ENCODE measurements at regions not wholly inside any gene's neighbourhood (a gene's known extent, or its start where the extent isn't known, plus 50 kb on each side); places are given as distances from the start of the nearest gene placed in this dataset.

DNA sequence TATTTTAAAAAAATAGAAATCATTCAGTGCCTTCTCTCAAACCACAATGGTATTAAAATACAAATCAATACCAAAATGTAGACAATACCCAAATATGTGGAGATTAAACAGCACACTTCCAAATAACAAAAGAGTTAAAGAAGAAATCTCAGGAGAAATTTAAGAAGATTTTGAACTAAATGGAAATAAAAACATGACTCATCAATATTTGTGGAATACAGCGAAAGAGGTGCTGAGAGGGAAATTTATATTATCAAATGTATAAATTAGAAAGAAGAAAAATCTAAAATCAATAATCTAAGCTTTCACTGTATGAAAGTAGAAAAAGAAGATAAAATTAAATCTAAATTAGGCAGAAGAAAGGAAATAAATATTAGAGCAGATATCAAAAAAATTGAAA, 233.1 kb downstream of the RPIA start:
- intact Hi-C loops (cut with micrococcal nuclease) = no loop called here
- ChIA-PET RAD21 (ENCODE audit: low non-redundant PET in 1 of 2, low total read pairs in 2 of 2, uncharacterized antibody in 2 of 2, unreplicated experiment in 2 of 2) (no interaction called here), CTCF (interaction anchor here (1.3 to 1.7 kb wide), 3 partner anchors 17 to 44 kb away, joined by 4 to 6 read pairs (median 4); no protein-coding TSS in a partner anchor), POLR2A (no interaction called here)
- Histone ChIP-seq H3K9ac (ENCODE audit: low read length) (no peak overlapping the region), H3K4me2 (ENCODE audit: low read length) (no peak overlapping the region), H3K4me1 (ENCODE audit: control insufficient read depth in 1 of 2, insufficient read depth in 2 of 2, low read length in 2 of 2) (no peaks in the 10 kb centered on the region), H3K9me3 (ENCODE audit: control insufficient read depth in 1 of 2, insufficient read depth in 1 of 2, low read depth in 1 of 2, low read length in 2 of 2) (no peaks in the 10 kb centered on the region), H3K4me3 (replicated peaks in 1 of 2; ENCODE audit: low read depth in 1 of 2, low read length in 2 of 2) (no peak overlapping the region), H3K27ac (ENCODE audit: low read depth, low read length) (no peak overlapping the region), H3K9me2 (ENCODE audit: insufficient read depth) (no peaks in the 10 kb centered on the region), H3K36me3 (ENCODE audit: control insufficient read depth in 1 of 2, insufficient read depth in 2 of 2, low read length in 2 of 2) (no peaks in the 10 kb centered on the region), H3K79me2 (ENCODE audit: insufficient read depth, low read length) (no peaks in the 10 kb centered on the region), H4K20me1 (ENCODE audit: insufficient read depth) (no peaks in the 10 kb centered on the region), H3K27me3 (ENCODE audit: insufficient read depth, low read length) (peaks cover 28% of the 10 kb centered on the region), H2AFZ (ENCODE audit: low read depth, low read length, poor library complexity, severe bottlenecking) (peak overlapping the region; percentile 54)
- TF ChIP-seq ELF1 (IDR thresholded peaks at IDR 0.05; ENCODE audit: borderline replicate concordance, low read depth) (no peak), SIN3A (IDR thresholded peaks at IDR 0.05; ENCODE audit: low read depth) (no peak), ZFX (IDR thresholded peaks at IDR 0.05) (no peak), EZH2phosphoT487 (IDR thresholded peaks at IDR 0.05; ENCODE audit: borderline replicate concordance) (no peak), CBX3 (IDR thresholded peaks at IDR 0.05; ENCODE audit: low read depth) (no peak), POLR2A (IDR thresholded peaks at IDR 0.05; ENCODE audit: borderline replicate concordance, extremely low read depth, insufficient read depth, insufficient read length) (no peak), JUND (IDR thresholded peaks at IDR 0.05) (no peak)
- TF ChIP-seq, protein P1, sequence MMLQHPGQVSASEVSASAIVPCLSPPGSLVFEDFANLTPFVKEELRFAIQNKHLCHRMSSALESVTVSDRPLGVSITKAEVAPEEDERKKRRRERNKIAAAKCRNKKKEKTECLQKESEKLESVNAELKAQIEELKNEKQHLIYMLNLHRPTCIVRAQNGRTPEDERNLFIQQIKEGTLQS (IDR thresholded peaks at IDR 0.05) = no peak
- TF ChIP-seq, protein P2, sequence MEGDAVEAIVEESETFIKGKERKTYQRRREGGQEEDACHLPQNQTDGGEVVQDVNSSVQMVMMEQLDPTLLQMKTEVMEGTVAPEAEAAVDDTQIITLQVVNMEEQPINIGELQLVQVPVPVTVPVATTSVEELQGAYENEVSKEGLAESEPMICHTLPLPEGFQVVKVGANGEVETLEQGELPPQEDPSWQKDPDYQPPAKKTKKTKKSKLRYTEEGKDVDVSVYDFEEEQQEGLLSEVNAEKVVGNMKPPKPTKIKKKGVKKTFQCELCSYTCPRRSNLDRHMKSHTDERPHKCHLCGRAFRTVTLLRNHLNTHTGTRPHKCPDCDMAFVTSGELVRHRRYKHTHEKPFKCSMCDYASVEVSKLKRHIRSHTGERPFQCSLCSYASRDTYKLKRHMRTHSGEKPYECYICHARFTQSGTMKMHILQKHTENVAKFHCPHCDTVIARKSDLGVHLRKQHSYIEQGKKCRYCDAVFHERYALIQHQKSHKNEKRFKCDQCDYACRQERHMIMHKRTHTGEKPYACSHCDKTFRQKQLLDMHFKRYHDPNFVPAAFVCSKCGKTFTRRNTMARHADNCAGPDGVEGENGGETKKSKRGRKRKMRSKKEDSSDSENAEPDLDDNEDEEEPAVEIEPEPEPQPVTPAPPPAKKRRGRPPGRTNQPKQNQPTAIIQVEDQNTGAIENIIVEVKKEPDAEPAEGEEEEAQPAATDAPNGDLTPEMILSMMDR (IDR thresholded peaks at IDR 0.05 in 2 of 3, conservative IDR thresholded peaks at IDR 0.05 in 1 of 3; ENCODE audit: borderline replicate concordance in 1 of 3, insufficient read depth in 1 of 3, low read depth in 2 of 3, low read length in 2 of 3) = no peak
- DNase-seq (ENCODE audit: low read depth, low spot score) (no peak), ATAC-seq (no peak)
- no TSS peak for BruUV-seq (replicated peaks)

Measured in HCT116 (cell line).